NOMO-1 (cell line): ENCODE measurements at regions not wholly inside any gene's neighbourhood (a gene's known extent, or its start where the extent isn't known, plus 50 kb on each side); places are given as distances from the start of the nearest gene placed in this dataset.

ENCODE experiments used
- DNase-seq, 2 experiments: peaks; one replicate each; lab custom pipeline; 2025; ENCODE audit not compliant: unreplicated experiment in 2 of 2; lab: John Stamatoyannopoulos, UW

DNA sequence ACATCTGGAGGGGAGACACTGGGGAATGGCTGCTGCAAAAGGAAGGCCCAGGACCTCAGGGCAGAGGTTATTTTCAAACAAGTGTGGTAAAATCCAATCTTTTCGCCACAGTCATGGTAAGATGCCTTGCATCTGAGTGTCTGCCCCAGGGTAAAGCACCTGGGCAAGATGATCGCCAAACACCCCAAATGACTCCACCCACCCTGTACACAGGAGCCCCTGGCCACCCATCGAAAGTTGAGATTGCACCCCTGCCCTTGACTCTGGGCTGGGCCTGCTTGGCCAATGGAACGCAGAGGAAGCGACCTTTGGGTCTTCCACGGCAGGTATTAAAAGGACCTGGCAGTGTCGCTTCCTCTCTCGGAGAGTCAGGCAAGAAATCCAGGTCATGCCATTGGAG is 88.8 kb downstream of the C16orf95 start:
- DNase-seq, result no peak

DNA sequence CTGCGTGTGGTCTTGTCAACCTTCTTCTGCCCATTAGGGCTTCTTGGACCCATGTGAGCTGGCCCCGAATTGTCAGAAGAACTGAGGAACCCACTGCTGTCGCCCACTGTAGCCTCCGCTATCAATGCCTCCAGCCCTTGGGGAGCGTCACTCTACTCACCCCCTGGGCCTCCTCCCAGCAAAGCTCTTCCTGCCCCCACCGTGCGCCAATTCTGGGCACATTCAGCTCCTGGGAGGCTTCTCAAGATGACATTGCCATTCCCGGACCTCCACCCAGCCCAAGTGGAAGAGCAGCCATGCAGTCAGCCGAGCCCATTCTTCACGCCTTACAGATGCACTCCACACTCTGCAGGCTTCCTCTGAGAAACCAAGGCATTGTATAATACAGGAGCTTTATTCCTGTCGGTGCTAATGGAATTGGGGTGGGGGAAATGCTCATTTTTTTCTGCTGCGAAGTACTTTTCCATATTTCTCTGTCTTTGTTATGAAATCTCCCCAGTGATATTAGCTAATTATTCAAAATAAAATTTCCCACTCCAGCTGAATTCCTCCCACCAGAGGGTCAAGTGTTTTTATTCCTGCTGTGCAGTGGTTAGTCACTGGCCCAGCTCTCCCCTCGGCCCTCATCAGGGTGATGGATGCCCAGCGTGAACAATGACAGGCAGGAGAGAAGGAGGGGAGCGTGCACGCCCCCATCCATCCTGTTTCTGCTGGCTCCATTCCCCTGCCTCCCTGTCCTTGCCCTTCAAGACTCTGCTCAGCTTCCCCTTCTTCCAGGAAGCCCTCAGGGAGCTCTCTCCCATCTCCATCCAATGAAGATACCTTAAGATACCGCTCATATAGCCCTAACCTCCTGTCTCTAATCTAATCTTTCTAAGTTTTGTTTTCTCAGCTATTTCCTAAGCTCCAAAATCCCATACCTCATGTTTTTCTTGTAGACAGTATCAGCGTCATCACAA is 87.7 kb downstream of the C16orf95 start:
- DNase-seq, result no peak

DNA sequence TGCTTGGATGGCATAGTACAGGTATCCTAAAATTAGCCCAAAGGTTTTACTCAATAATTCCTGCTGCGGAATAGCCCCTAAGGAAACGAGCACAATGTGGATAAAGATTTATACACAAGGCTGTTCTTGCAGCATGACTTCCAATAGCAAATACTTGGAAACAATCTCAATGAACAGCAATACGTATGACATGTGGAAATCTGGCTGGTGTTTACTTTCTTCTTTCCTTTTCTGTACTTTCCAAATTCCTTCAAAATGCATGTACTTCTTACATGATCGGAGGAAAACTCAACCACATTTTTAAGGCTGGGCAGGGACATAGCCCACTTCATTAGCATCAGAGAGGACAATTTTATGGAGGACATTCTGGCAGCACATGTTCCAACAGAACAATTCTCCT is 86.6 kb downstream of the C16orf95 start:
- DNase-seq, result no peak

DNA sequence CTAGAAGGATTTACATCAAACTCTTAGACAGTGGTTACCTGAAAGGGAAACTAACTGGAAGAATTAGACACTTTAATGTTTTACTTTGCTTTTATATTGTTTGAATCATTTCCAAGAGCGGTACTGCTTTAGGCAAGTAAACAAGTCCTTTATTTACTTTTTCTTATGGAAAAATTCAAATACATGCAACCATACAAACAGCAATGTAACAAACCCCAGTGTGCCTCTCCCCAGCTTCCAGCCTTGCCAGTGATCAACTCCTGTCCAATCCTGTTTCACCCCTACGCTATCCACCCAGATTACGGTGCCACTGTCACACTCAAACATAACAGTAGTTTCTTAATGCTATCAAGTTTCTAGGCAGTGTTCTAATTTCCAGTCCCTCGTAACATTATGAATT is 85.9 kb downstream of the C16orf95 start:
- DNase-seq, result no peak

DNA sequence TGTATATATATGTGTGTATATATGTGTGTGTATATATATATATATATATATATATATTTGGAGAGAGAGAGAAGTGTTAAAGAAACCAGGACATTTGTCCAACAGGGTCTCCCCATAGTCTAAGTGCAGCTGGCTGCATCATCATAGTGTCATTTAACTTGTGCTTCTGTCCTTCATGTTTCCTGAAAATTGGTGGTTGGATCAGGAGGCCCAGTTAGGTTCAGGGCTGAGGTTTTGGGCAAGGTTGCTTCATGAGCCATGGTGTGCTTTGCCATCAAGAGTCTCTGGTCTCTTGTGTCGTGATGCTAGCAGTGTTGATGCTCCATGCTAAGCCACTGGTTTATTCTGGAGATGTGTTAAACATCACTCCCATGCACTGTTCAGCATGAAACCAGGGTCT is 85.3 kb downstream of the C16orf95 start:
- no peak for DNase-seq

DNA sequence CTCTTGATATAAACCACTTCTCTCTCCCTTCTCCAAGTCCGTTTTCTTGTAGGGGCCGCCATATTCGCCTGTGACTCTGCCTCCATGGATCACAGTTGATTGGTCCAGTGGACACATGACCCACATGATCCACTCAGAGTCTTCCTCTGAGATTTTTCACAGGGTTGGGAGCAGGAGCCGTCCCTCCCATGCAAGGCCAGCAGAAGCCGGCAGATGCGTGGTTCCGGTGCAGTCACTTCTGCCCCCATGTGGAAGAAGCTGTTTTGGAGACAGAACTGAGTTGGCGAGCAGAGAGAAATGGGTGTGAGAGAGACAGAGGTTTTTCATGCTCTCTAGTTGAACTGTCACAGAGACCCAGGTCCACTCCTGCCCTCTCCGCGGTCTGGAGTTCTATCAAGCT is 83.3 kb downstream of the C16orf95 start:
- DNase-seq, result no peak

DNA sequence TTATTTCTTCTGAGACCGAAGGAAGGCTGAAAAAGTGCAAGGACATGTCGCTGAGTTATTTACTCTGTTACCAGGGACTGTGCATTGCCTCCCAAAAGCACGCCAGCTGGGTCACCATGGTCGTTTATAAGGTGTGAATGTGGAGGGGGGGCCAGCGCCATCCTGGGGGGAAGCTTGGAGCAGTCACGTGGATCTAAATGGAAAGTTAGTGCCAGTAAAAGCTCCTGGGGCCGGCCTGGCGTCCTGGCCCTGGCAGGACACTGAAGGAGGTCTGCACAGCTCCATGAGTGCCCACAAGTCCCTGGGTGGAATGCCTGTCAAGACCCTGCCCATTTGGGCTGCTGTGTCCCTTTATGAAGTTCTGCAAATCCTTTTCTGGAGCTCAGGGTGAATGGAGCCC is 82.6 kb downstream of the C16orf95 start:
- no peak for DNase-seq

DNA sequence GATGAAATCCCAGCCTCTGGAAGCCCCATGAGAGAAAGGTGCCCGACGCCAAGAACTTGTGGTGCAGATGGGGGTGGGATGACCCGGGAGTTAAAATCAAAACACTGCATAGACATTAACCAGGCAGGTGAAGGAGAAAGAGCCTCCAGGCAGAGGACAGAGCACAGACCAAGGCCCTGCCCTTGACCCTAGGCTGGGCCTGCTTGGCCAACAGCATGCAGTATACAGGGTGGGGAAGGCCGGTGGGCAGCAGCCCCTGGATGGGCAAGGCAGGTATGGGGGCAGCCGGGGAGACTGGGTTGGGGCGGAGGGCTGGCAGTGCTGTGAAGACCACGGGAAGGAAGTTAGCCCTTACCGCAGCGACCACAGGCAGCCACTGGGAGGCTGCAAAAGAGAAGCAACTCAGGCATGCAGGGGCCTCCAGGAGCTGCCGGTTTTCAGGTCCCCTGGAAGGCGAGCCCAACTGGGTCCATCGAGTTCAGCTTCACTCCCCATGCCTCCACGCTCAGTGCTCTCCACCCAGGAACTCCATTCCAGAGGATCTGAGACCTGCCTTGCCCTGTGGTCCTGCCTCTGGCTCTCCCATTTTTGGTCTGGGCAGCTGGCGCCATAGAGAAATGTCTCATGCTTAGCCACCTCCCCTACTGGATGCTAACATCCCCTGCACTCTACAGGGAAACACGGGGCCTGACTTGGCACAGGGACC is 81.2 kb downstream of the C16orf95 start:
- peak; percentile 33 to 59 for DNase-seq

DNA sequence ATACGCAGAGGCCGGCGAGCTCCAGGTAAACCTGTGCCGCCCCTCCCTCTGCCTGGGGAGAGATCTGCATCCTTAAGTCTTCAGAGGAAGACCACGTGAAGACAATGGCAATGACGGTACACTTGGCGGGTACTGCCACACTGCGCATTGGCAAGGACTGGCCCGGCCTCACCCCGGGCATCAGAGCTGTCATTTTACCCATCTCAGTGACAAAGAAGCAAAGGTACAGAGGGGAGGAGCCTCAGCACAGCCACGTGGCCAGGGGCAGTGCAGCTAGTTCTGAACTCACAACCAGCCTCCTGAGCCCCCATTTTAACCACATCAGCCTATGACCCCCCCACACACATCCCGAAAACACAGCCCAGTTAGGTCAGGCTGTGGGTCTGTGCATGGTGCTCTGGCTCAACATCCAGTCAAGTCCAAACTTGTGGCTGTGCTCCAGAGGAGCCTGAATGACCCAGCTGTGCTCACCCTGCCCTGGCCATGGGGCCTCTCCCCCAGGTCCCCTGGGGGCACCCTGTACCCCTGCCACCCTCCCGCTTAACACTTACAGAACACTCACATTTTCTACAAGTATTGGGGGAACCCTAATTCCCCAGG is 80.6 kb downstream of the C16orf95 start:
- no peak for DNase-seq

DNA sequence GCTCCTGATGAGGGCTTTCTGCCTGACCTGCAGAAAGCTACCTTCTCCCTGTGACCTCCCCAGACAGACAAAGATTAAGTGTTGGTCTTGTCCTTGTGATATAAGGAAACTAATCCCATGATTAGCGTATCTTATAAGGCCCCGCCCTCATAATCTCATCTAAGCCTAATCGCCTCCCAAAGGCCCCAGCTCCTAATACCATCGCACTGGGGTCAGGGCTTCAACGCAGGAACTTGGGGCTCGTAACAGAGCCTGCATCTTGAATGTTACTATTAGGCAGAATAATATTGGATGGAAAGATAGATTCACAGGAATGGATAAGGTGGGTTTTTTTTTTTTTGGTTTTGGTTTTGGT is 78.9 kb downstream of the C16orf95 start:
- DNase-seq, result no peak

DNA sequence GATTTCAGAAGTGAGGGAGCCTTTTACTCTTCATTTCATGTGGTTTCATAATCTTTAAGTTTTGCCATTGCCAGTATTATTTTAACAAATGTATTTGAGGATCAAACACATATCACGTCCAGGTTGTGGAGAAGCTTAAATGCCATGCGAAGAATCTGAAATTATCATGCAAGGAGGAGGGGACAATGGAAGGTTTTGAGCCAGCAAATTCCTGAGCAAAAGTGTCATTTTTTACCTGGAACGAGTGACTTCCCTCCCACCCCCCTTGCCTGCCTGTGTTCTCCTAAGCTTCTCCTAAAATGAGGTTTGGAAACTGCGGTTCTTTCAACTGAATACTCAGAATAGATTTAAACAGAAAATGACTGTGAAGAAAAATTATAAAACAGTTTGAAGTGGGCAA is 77.6 kb downstream of the C16orf95 start:
- DNase-seq, result no peak

DNA sequence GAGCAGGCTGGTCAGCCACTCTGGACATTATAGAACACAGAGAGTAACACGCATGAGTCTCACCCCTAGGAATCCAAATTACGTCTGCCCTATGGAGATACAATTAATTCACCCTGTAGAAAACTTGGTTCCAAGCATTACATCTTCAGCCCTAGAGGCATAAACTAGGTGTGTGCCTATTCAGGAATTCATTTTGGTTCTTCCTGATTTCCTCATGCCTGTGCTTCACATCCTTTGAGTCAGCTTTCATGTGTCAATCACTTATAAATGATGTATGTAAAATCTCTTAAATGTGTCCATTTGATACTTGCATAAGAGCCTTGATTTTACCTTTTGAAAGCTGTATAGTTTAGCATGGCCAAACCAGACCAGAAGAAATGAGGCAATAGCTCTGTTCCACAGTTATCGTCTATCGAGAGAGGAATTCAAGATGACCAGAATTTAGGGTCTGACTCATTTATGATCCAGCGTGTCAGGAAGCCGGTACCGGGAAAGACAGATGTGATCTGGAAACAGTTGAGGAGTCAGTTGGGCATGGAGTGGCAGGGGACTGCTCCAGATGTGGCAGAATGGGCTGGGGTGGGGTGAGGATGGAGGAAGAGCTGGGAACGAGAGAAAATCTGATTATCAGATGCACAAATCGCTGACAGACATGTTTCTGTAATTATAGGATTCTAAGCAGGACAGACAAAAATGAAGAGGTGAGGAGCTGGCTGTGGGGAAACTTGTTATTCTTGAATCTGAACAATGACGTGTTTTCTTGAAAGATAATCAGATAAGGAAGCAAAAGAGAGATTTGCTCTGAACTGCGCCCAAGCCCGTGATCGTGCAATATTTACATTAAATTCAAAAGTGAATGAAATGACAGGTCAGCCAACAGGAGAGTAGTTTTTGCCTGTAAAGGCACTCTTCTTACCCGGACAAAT is 76.7 kb downstream of the C16orf95 start:
- no peak for DNase-seq

DNA sequence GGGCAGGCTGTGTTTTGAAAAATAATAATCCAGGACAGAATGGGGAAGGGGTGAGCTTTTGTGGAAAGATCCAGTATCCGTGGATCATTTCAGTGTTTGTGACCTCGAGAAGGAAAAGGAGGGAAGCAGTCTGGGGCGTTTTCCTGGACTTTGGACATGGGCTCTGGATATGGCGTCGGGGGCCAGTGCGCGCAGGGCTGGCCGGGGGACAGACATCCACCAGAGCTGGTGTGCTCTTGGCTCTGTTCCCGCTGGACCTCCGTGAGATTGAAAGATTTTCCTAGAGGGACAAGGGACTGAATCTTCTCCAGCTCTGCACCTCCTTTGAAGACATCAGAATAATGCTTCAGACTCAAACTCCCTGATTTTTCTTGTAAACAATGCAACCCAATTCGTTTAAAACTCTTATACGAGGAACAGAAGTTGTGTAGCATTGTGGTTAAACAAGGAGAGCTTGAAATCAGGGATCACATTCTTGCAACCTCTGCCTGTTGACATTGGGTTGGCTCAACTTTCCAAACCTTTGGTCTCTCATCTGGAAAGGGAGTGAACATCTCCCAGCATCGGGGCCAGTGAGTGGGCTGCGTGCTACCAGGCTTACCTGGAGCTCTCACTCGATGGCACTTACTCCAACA is 75.9 kb downstream of the C16orf95 start:
- no peak for DNase-seq

DNA sequence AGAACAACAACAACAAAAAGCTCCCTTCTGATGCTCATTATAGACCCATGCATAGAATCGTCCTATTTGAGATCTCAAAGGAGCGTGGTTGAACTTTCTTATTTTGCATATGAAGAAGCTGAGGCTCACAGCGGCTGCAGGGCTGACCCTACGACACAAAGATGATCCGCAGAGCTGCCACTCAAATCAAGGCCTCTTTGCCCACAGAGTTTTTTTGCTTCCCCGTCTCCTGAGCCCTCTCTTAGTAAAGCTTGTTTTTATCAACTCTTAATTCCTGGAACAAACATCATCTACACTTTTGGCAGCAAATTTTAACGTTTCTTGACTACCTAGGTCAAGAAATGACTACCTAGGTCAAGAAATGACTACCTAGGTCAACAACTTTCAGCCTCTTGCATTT is 73.7 kb downstream of the C16orf95 start:
- DNase-seq, result no peak

DNA sequence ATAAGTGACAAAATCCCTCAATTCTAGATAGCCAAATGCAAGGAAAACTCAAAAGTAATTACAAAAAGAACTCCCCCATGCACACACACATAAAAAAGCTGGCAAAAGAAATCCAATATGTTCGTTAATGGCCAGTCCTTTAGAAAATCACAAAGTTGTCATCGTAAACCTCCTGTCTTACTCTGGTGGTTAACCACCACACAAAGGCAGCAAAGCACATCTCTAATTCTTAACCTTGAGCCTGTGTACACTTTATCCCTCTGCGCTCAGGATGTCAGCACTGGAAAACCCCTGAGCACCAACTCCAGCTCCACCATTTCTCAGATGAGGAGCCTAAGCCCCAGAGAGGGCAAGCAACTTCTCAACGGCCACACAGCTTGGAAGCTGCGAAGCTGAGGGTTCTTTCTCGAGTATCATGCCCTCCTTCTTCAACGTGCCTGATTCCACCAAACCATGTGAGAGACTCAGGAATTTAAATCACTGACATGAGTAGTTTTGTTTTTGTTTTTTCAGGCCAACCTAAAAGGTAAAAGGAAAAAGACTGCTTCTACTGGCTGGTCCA is 72.5 kb downstream of the C16orf95 start:
- no peak for DNase-seq

DNA sequence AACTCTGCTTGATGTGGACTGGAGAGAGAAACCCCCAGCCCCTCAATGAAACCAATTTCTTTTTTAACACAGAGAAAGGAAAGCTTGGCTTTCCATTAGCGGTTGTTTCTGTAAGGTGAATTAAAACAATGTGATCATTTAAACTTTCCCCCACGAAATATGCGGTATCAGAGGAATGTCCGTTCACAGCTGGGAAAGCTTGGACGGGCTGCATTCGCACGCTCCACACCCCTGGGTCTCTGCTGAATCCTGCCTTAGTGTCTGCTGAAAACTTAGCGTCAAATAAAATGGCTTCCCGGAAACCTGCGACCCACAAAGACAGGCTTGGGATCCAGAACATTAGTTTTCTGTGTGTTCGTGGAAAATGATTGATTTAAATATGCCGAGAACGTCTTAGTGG is 71.7 kb downstream of the C16orf95 start:
- no peak for DNase-seq

DNA sequence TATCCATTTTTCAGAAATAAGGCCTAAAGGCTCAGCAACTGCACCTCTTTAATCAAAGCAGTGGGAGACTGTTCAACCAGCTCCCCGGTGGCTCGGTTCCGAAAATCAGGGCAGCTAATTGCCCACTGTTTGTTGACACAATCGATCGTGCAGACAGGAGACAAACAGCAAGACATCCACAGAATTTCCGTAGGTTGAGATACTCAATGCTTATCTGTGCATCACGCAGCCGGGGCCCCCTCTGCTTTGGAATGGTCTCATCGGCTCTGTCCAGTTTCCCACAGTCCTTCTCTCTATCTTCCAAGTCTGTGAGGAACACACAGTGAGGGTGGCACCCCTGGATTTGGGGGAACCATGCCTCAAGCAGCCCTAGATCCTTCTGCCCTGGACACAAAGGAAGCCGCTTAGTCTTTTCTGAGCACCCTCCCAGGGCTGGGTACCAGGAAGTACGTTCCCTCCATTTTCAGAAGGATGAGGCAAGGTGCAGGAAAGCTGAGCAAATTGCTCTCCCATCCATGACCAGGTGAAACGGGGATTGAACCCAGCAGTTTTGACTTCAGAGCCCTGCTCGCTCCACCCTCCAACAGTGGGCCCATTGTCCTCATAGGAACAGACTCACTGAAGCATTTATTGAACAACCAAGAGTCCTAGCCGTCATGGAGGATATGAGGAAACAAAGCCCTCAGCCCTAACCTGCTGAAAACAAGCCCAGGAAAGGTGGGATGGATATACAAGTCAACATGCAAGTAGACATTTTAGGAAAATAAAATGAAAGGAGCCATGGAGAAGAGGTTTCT is 70.7 kb downstream of the C16orf95 start:
- DNase-seq, result no peak

DNA sequence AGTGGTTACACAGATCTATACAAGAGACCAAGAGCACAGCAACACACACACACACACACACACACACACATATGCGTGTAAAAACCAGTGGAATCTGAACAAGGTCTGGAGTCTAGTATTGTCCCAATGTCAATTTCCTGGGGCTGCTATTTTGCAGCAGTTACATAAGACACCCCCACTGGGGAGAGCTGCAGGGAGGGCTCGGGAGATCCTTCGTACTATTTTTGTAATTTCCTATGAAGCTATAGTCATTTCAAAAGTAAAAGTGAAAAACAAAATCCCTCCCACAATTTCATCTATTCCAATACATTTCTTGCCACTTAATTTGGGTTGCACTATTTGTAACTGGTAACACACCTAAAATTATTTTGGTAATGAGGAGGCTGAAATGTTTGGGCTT is 68.5 kb downstream of the C16orf95 start:
- no peak for DNase-seq

DNA sequence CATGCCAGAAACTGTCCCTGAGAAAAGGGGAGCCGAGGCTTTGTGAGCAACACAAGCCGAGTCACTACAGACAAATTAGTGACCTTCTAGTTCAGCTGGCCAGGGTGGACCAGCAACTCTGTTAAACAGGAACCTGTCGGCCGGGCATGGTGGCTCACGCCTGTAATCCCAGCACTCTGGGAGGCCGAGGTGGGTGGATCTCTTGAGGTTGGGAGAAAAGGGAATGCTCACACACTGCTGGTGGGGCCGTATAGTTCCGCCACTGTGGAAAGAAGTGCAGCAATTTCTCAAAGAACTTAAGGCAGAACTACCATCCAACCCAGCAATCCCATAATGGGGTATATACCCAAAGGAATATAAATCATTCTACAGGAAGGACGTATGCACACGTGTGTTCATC is 67.8 kb downstream of the C16orf95 start:
- DNase-seq, result no peak
